Lower leg skin (tissue), 4 donors: ENCODE measurements at regions not wholly inside any gene's neighbourhood (a gene's known extent, or its start where the extent isn't known, plus 50 kb on each side); places are given as distances from the start of the nearest gene placed in this dataset.

Source experiments
- DNase-seq, 2 donors: peaks; one replicate each; pipeline ENCODE4 v3.0.0-alpha.2; 2019; ENCODE audit warnings: low spot score in 2 of 2
- H3K4me3 ChIP-seq: fragments of 200-600 bp; sonication (generic); 2 replicates; pipeline ENCODE4 v1.5.1; 2017; ENCODE audit warnings: mild to moderate bottlenecking, low read depth; ENCODE audit not compliant: poor library complexity, severe bottlenecking
- POLR2A ChIP-seq, 2 donors: fragments of 450-650 bp; IDR thresholded peaks; one replicate each; pipeline ENCODE4 v1.6.1; 2016 to 2017; ENCODE audit warnings: antibody characterized with exemption in 2 of 2, mild to moderate bottlenecking in 1 of 2, moderate library complexity in 1 of 2
- WGBS, 2 donors: methylation state at CpG; one replicate each; pipeline ENCODE4 v1.1.5; 2018; 5-methylcytosine and 5-hydroxymethylcytosine counted together
- intact Hi-C: fragments of 100-400 bp; cut with DNase I; formaldehyde crosslinking; loops from one replicate; pipeline ENCODE4 v1.15.0; 2023; ENCODE audit warnings: low total_unique reads
- TF ChIP-seq, protein P1 (sequence below), 3 donors: fragments of 450-650 bp; IDR thresholded peaks; one replicate each; pipeline ENCODE4 v1.5.1; 2016; ENCODE audit warnings: antibody characterized with exemption in 3 of 3, mild to moderate bottlenecking in 3 of 3, moderate library complexity in 2 of 3

DNA sequence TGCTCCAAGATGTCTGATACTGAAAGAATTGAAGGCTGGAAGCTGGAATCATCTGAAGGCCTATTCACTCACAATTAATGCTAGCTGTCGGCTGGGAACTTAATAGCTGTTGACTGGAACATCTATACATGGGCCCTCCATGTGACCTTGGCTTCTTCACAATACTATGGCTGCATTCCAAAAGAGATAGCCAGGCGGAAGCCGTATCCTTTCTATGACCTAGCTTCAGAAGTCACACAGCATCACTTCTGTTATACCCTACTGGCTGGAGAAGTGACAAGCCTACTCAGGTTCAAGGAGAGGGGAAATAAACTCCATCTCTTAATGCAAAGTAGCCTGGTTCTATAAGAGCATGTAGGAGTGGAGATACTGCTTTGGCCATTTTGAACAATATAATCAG is 50.9 kb upstream of the SPRED1 start:
- intact Hi-C loops, result no loop called here
- WGBS, 2 donors, result 69 to 77% methylated on average over 3 of the region's 3 CpGs
- DNase-seq, result no peak
- TF ChIP-seq POLR2A (IDR thresholded peaks at IDR 0.05), result no peak
- TF ChIP-seq, protein P1, sequence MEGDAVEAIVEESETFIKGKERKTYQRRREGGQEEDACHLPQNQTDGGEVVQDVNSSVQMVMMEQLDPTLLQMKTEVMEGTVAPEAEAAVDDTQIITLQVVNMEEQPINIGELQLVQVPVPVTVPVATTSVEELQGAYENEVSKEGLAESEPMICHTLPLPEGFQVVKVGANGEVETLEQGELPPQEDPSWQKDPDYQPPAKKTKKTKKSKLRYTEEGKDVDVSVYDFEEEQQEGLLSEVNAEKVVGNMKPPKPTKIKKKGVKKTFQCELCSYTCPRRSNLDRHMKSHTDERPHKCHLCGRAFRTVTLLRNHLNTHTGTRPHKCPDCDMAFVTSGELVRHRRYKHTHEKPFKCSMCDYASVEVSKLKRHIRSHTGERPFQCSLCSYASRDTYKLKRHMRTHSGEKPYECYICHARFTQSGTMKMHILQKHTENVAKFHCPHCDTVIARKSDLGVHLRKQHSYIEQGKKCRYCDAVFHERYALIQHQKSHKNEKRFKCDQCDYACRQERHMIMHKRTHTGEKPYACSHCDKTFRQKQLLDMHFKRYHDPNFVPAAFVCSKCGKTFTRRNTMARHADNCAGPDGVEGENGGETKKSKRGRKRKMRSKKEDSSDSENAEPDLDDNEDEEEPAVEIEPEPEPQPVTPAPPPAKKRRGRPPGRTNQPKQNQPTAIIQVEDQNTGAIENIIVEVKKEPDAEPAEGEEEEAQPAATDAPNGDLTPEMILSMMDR (IDR thresholded peaks at IDR 0.05), result no peak
- no peak overlapping the region for H3K4me3 ChIP-seq

DNA sequence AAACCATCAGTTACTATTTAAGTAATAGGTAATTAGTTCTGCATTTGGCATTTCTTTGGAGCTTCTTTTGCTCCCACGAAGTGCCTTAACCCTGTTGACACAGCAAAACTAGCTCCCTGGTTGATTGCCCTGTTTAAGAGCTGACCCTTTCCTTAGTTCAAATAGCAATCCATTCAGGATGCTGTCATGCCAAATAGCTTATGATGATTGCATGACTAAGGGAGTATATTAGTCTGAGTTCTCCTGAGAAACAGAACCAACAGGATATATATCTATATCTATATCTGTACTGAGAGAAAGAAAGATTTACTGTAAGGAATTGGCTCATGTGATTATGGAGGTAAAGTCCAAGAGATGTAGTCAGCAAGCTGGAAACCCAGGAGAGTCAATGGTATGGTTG is 50.3 kb upstream of the SPRED1 start:
- WGBS, 2 donors, result 10 to 26% methylated on average over 1 of the region's 1 CpG
- no peak overlapping the region for H3K4me3 ChIP-seq
- DNase-seq, result no peak
- intact Hi-C loops, result no loop called here
- TF ChIP-seq, protein P1 (IDR thresholded peaks at IDR 0.05), result no peak
- TF ChIP-seq POLR2A (IDR thresholded peaks at IDR 0.05), result no peak
